ENCODE measurements at regions not wholly inside any gene's neighbourhood (a gene's known extent, or its start where the extent isn't known, plus 50 kb on each side); places are given as distances from the start of the nearest gene placed in this dataset.

DNA sequence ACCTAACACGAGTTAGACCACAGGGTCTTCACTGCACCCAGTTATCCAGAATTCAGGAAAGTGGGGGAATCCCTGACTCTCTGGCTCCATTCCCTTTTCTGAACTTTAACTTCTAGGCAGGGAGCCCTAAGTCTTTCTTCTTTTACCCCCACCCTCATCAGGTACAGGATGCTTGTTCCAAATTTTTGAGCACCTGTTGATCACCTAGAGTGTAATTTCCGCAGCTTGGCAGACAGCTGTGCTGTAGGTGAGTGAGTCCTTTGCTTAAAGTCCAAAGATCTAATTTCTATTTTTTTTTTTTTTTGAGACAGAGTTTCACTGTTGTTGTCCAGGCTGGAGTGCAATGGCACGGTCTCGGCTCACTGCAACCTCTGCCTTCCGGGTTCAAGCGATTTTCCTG is 89.5 kb upstream of the AKIRIN2 start:
- DNase-seq, result no peak
- ATAC-seq, result no peak
- intact Hi-C loops (cut with DNase I), result loop anchor here in 1 of 2 donors (10.0 kb wide), 1 partner anchor 87 kb away; the partner anchor contains the start of gene AKIRIN2

DNA sequence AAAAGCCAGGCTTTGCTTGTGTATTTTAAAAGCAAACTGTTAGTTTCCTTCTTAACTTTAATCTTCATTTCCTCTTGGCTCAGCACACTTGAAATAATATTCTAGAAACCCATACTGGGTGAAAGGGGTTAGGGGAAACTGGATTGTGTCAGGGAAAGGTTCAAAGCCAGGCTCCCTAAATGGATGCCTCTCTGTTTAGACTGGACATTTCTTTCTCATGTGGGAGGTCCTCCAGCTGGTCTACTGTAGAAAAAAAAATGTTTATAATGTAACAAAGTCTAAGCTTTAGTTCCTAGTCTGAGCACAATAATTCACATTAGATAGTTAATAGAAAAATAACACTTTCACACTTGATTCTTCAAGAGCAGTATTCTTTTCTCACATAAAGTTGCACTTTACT is 89.0 kb upstream of the AKIRIN2 start:
- ATAC-seq (no peak), DNase-seq (no peak)
- intact Hi-C loops (cut with DNase I), result loop anchor here in 1 of 2 donors (10.0 kb wide), 1 partner anchor 86 kb away; the partner anchor contains the start of gene AKIRIN2

GRCh38 chr6:87789900-87790290 is 87.9 kb upstream of the AKIRIN2 start:
- intact Hi-C loops (cut with DNase I), result loop anchor here in 1 of 2 donors (1.0 to 10.0 kb wide), 2 partner anchors 26 to 85 kb away; partner anchors contain the start of gene AKIRIN2
- ATAC-seq, result no peak
- DNase-seq, result no peak

DNA sequence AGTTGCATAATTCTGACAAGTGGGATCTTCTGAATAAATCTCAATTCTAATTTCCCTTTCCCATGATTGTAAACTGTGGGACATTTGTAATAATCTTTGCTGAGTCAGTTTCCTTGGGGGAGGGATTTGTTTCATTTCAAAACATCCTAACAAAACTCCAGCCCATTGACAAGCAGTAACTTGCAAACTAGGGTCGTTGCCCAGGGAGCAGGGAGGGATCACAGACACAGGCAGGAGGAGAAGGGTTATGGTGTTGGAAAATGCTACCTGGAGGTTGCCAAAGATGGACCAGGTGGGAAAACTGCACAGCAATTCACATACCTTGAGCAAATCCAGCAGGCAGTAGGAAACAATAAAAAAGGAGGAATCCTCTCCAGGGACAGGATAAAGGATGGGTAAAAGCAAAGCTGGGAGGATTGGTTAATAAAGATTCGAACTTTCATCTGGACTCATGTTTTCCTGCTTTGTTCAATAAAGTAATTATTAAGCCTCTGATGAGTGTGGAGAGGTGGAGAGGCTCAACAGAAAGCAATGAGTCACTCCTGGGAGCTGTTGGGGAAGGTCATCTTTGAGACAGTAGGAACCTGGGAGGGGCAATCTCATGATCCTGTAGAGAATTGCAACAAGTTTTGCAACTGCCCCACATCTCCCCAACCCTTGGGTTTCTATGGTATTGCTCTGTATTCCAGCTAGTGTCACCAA is 87.3 kb upstream of the AKIRIN2 start:
- intact Hi-C loops (cut with DNase I), result loop anchor here in 1 of 2 donors (1.0 kb wide), 1 partner anchor 25 kb away; no protein-coding TSS in a partner anchor
- DNase-seq (no peak), ATAC-seq (peak; percentile 27 to 88)

- DNase-seq, result no peak
- intact Hi-C loops (cut with DNase I), result no loop called here
- no peak for ATAC-seq
These were observed 86.1 kb upstream of the AKIRIN2 start for GRCh38 chr6:87788141-87788540.

DNA sequence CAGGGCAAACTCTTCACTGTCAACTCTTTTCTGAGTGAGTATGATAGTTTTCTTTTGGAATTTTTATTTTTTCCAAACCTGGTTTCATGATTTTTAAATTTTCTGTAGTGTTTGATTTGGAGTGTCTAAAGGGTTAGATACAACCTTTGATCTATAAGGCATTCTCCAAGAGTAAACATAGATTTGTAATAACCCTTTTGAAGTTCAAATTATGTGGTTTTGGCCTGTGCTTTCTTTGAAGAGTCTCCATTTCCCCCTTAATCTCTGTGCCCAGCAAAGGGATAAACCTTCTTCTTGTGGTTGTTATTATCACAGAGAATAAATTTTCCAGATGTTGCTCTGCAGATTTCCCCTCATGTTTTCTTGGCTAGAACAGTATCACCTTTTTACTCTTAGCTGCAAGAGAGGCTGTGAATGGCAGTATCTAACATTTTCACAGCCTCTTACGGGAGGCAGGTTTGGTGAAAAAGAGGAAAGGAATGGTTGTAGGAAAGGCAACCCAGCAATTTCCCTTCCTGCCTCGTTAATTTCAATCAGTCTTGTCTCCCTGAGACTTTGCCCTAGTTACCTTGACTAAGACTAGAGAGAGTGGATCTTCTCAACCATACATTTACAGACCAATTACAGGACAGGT is 83.3 kb upstream of the AKIRIN2 start:
- DNase-seq (no peak), ATAC-seq (no peak)
- intact Hi-C loops (cut with DNase I), result no loop called here

DNA sequence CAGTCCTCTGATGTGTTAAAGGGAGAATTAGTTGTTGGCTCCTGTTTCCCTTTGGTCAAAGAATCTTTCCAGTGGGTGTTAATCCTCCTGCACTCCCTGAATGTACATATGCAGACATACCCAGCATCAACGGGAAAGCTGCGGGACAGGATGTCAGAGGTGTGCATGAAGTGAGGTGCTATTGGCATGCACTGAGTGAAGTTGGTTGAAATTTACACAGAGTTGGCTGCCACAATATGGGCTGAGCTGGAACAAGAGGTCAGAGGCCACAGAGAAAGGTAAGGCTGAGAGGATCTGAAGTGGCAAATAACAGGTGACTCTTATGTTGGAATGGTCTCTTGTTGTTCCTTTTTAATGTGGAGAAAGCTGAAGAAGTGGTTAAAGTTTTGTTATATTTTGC is 82.7 kb upstream of the AKIRIN2 start:
- intact Hi-C loops (cut with DNase I), result no loop called here
- DNase-seq (no peak), ATAC-seq (no peak)

DNA sequence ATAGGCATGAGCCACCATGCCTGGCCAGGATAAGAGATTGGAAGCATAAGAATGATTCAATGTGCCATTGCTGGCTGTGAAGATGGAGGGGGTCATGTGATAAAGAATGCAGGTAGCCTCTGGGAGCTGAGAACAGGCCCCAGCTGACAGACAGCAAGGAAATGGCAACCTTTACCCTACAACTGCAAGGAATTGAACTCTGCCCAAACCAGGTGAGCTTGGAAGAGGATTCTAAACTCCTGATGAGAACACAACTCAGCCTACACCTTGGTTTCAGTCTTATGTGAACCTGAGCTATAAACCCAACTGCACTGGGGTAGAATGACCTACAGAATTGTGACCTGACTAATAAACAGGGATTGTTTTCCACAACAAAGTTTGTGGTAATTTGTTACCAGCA is 82.0 kb upstream of the AKIRIN2 start:
- no peak for ATAC-seq
- intact Hi-C loops (cut with DNase I), result no loop called here
- no peak for DNase-seq

DNA sequence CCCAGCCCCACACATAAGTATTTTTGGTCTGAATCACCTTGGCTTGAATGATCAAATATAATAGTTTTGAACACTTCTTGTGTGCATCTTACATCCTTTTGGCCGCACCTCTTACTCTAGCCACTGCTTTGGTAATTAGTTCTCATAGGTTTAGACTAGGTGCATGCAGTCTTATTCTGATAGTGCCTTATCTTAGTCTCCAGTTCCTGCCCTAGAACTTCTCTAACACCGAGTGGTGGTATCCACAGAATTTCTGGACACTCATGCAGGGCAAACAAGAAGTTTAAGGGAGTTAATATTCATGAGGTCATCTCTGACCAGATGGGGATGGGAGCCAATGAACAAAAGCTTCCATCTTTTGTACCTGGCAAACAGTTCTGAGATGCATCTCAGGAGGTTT is 77.5 kb upstream of the AKIRIN2 start:
- ATAC-seq (no peak), DNase-seq (no peak)
- intact Hi-C loops (cut with DNase I), result no loop called here

DNA sequence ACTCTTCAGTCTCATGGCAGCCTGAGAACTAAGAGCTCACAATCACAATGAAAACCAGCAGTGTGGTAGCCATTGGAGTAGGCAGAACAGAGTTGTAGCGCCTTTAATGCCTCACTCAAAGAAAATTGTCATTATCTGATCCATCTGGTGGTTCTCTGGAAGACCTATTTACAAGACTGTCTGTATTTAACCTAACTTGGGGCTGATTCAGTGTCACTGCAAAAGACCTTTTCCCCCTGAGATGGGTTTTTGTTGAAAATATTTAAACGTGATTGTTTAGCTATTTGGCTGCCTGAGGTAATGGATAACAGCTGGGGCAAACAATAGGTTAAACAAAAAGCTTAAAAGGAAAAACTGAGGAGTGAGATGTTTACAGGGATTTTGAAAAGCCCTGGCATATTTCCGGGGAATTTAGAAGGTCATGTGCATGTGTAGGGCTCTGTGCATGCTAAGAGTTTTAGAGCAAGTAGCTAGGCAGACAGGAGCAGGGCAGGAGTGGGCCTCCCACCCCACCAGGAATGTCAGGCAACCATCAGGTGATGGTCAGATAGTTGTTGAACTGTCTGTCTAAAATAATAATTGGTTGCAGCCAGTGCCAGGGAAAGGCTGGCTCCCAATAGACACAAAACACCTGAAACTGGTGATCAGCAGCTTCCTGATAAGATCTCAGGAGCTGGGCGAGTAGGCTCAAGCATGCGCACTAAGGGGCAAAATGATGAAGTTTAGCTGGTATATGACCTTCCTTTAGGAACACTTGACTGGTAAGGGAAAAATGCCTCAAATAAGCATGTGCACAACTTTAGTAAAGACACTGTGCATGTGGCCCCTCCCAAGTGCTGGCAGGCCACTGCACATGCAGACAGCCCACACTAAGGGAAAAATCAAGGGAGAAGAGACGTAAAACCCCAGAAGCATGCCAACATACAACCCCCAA is 70.8 kb upstream of the AKIRIN2 start:
- no peak for ATAC-seq
- intact Hi-C loops (cut with DNase I), result no loop called here
- DNase-seq, result no peak

DNA sequence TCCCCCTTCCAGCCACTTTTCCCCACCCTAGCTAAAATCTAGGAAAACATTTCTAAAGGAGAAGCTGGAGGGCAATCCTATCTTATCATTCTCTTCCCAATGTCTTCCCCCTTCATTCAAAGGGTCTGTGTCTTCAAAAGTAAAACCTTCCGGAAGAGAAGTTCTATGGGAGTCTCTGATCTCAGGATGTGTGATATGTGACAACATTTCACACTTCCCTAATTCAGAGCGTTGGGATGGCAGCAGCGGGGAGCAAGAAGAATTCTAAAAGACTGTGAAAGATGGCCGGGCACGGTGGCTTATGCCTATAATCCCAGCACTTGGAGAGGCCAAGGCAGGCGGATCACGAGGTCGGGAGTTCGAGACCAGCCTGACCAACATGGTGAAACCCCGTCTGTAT is 65.4 kb upstream of the AKIRIN2 start:
- no peak for ATAC-seq
- DNase-seq, result no peak
- intact Hi-C loops (cut with DNase I), result no loop called here

DNA sequence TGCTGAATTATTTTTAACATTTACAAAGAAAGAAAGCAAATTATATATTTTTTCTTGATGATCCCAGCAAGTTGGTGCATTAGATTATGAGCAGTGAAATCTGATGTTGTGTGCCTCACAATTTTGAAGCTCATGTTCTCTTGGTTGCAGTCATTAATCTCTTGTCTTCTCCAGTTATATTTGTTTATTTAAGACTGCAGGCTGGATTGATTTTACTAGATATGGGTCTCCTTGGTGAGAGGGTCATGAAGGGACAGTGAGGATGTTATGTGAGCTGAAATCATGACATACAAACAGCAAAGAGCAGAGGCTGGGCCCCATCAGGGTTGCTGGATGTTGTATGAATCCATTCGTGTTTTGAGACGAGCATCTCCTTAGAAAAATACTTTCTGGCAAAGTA is 64.2 kb upstream of the AKIRIN2 start:
- ATAC-seq (no peak), DNase-seq (no peak)
- intact Hi-C loops (cut with DNase I), result no loop called here

GRCh38 chr6:87763901-87764300 is 61.9 kb upstream of the AKIRIN2 start:
- intact Hi-C loops (cut with DNase I), result loop anchor here in 1 of 2 donors (1.0 kb wide), 1 partner anchor 25 kb away; no protein-coding TSS in a partner anchor
- ATAC-seq (no peak), DNase-seq (no peak)

- DNase-seq, result no peak
- ATAC-seq, result no peak
- intact Hi-C loops (cut with DNase I), result no loop called here
These were observed 61.2 kb upstream of the AKIRIN2 start for GRCh38 chr6:87763276-87763675.

- no peak for ATAC-seq
- no peak for DNase-seq
- intact Hi-C loops (cut with DNase I), result no loop called here
These were observed 60.1 kb upstream of the AKIRIN2 start for GRCh38 chr6:87762116-87762515.

DNA sequence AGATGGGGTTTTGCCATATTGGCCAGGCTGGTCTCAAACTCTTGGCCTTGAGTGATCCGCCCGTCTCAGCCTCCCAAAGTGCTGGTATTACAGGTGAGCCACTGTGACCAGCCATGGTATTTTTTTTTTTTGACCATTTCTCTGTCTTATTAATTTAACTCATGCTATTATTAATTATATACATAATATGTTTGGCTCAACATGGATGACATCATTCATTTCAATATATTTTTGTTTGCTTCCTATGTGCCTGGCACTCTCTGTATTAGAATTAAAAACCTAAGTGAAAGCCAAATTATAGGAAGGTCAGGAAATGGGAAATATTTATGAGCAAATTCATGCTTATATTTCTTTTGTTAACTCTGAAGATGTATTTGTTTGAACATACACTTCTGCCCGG is 55.8 kb upstream of the AKIRIN2 start:
- intact Hi-C loops (cut with DNase I), result no loop called here
- ATAC-seq, result no peak
- no peak for DNase-seq

DNA sequence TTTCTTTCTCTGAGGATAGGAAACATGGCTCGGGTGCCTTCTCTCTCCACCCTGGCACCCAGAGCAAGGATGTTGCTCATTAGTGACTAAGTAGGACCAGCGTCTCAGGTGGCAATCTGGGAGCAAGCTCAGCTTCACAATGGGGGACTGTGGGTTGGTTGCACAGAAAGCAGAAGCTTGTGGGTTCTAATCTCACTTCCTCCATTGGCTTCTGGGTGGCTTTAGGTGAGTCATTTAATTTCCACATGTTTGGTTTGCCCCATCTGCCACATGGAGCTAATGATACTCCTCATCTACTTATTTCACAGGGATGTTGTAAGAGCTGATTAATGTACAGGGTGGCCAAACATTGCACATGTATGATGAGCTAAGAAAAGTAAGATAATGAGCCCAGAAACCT is 54.8 kb upstream of the AKIRIN2 start:
- ATAC-seq (peak; percentile 23 to 80), DNase-seq (peak; percentile 46)
- intact Hi-C loops (cut with DNase I), result no loop called here

DNA sequence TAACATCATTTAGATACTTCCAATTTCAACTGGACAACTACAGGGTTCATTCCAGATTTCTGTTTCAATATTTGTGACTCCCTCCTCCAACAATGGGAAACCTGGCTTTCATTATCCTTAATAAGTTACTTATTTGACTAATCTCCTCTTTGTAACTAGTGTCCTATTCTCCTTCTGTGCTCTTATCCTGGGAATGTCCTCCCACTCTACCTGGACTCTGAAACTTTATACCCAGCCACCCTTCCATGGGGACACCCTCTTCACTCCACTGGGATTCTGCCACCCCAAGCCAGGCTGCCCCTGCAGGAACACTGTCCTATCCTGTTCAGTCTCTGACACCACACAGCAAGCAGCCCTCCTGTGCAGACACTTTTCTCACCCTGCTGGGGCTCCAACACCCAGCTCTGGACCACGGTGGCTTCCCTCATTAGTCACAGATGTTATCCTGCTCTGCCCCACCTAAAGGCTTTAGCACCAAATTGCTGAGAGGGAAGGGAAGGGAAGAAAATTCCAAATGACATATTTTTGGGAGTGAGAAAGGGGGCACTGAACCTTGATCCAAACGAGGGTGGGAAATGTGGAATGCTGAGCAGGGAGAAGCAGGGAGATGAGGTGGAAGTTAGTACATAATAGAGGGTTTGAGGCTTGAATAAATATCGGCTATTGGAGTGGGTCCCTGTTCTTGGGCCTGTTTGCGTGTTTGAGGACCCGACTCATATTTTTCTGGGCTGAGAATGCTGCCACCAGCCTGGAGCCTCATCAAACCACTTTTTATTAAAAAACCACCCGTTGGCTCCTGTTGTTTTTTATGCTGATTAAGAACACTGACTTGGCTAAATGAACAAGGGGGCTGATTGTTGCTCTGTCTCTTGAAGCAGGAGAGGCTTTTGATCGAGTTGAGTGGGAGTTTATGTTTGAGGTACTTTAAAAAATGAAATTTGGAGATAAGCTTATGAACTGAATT is 54.0 kb upstream of the AKIRIN2 start:
- intact Hi-C loops (cut with DNase I), result no loop called here
- DNase-seq (no peak), ATAC-seq (peak in 1 of 2 donors; percentile 61)

DNA sequence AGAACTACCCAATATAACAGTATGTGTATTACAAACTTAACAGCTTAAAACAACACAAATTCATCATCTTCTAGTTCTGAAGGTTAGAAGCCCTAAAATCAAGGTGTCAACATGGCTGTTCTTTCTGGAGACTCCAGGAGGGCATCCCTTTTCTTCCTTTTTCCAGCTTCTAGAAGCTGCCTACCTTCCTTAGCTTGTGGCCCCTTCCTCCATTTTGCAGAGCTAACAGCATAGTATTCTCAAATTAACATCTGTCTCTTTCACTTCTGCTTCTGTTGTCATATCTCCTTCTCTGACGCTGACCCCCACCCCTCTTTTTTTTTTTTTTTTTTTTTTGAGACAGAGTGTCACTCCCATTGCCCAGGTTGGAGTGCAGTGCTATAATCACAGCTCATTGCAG is 52.8 kb upstream of the AKIRIN2 start:
- ATAC-seq, result no peak
- intact Hi-C loops (cut with DNase I), result no loop called here
- DNase-seq, result no peak
